NB4 (cell line): ENCODE measurements at regions not wholly inside any gene's neighbourhood (a gene's known extent, or its start where the extent isn't known, plus 50 kb on each side); places are given as distances from the start of the nearest gene placed in this dataset.

Source experiments
- DNase-seq: peaks from one replicate; pipeline ENCODE4 v3.0.0; 2010; ENCODE audit warnings: low read depth
- H3K4me3 ChIP-seq: one replicate; pipeline ENCODE4 v1.5.1; 2011; ENCODE audit warnings: mild to moderate bottlenecking, low read depth, low read length, moderate library complexity
- MYC ChIP-seq: IDR thresholded peaks from 2 replicates; pipeline ENCODE4 v1.6.1; 2011; ENCODE audit warnings: low read depth, low read length
- POLR2A ChIP-seq: IDR thresholded peaks from 2 replicates; pipeline ENCODE4 v1.6.1; 2011; ENCODE audit warnings: mild to moderate bottlenecking; ENCODE audit not compliant: insufficient read length; ENCODE audit errors: extremely low read depth
- TF ChIP-seq, protein P1 (sequence below): IDR thresholded peaks from one replicate; pipeline ENCODE4 v1.5.1; 2012; ENCODE audit warnings: low read depth, low read length
- TF ChIP-seq, protein P2 (sequence below): IDR thresholded peaks from 2 replicates; pipeline ENCODE4 v1.6.1; 2011; ENCODE audit warnings: low read depth, low read length

DNA sequence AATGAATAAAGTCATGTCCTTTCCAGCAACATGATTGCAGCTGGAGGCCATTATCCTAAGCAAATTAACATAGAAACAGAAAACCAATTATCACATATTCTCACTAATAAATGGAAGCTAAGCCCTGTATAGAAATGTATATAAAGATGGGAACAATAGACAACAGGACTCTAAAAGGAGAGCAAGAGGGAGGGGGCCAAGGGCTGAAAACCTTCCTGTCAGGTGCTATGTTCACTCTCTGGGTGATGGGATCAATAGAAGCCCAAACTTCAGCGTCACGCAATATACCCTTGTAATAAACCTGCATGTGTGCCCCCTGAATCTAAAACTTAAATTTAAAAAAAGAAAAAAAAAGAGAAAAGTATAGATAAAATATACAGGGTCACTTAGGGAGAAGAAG is 163.7 kb upstream of the ACO1 start:
- H3K4me3 ChIP-seq: no peak overlapping the region
- TF ChIP-seq MYC (no peak), POLR2A (no peak)
- TF ChIP-seq, protein P1, sequence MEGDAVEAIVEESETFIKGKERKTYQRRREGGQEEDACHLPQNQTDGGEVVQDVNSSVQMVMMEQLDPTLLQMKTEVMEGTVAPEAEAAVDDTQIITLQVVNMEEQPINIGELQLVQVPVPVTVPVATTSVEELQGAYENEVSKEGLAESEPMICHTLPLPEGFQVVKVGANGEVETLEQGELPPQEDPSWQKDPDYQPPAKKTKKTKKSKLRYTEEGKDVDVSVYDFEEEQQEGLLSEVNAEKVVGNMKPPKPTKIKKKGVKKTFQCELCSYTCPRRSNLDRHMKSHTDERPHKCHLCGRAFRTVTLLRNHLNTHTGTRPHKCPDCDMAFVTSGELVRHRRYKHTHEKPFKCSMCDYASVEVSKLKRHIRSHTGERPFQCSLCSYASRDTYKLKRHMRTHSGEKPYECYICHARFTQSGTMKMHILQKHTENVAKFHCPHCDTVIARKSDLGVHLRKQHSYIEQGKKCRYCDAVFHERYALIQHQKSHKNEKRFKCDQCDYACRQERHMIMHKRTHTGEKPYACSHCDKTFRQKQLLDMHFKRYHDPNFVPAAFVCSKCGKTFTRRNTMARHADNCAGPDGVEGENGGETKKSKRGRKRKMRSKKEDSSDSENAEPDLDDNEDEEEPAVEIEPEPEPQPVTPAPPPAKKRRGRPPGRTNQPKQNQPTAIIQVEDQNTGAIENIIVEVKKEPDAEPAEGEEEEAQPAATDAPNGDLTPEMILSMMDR: no peak
- TF ChIP-seq, protein P2, sequence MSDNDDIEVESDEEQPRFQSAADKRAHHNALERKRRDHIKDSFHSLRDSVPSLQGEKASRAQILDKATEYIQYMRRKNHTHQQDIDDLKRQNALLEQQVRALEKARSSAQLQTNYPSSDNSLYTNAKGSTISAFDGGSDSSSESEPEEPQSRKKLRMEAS: no peak
- no peak for DNase-seq

GRCh38 chr9:32234451-32234850 is 150.0 kb upstream of the ACO1 start:
- TF ChIP-seq MYC (no peak), POLR2A (no peak)
- TF ChIP-seq, protein P1: no peak
- TF ChIP-seq, protein P2: no peak
- DNase-seq: no peak
- H3K4me3 ChIP-seq: no peak overlapping the region

DNA sequence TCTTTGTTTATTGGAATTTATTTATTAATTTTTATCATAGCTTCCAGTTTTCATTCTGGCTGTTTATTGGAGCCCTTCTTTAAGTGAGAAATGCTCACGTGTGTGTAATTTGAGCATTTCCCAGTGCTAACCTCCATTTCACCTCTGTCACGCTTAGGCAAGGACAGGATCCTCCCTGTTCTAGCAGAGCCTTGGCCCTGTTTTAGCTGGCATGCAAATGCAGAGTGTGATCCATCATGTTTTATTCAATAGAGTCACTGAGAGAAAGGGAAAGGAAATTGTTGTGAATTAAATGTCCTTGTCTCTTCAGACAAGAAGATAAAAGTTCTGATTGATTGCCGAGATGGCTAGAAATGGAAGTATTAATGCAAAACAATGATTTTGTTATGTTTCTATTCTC is 137.3 kb upstream of the ACO1 start:
- H3K4me3 ChIP-seq: no peak overlapping the region
- no peak for DNase-seq
- no peak for TF ChIP-seq POLR2A
- TF ChIP-seq, protein P1: no peak
- TF ChIP-seq MYC: no peak
- TF ChIP-seq, protein P2: no peak

DNA sequence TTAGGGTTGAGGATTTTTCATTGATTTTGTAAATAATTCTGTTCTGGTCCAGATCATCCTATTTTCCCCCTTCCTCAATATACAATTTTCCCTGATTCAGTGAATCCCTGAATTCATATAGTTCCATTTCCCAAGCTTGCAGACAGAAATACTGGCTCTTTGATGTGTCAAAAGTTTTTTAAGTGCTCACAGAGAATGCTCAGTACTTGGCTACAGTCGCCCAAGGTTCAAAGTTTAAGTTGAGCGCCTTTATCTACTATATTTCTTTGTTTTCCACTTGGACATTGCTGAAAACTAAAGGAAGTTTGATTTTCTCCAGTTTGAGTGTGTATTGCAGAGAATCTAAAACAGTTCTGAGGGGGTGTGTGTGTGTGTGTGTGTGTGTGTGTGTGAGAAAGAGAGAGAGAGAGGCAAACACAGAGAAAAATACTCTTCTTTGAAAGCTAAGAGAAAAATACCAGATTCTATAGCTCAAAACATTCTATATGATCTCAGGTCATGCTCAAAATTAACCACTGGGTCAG is 136.2 kb upstream of the ACO1 start:
- TF ChIP-seq MYC (no peak), POLR2A (no peak)
- TF ChIP-seq, protein P1: no peak
- TF ChIP-seq, protein P2: no peak
- DNase-seq: no peak
- H3K4me3 ChIP-seq: no peak overlapping the region

GRCh38 chr9:32251539-32251938 is 132.9 kb upstream of the ACO1 start:
- H3K4me3 ChIP-seq: no peak overlapping the region
- peak; percentile 84 for DNase-seq
- TF ChIP-seq MYC: 0 out of 2 replicates have a peak, but pooled peaks have one; percentile 42
- TF ChIP-seq, protein P2: no peak
- TF ChIP-seq, protein P1: peak; percentile 99

- TF ChIP-seq, protein P1: no peak
- TF ChIP-seq MYC (no peak), POLR2A (no peak)
- TF ChIP-seq, protein P2: no peak
- H3K4me3 ChIP-seq: no peak overlapping the region
- DNase-seq: no peak
These were observed 130.7 kb upstream of the ACO1 start for GRCh38 chr9:32253731-32254130.
